ENCODE measurements at regions not wholly inside any gene's neighbourhood (a gene's known extent, or its start where the extent isn't known, plus 50 kb on each side); places are given as distances from the start of the nearest gene placed in this dataset.

DNA sequence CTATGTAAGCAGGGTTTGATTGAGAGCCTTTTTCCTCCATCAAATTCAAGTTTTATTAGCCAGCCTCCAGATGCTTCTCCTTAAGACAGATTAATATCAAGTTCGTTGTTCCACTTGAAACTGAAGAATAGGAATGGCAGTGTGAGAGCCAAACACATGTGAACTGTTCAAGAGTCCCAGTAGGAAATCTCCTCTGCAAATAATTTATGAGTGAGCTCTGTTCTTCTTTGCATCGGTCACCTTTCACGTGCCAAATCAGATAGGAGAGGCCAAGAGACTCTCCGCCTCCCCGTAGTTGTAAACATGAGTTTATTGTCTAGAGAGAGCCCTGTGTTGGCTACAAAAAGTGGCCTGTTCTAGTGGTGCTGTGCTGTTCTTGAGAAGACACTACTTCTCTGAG lies 372.1 kb upstream of the NR2F2 start:
- no peak overlapping the region for H3K4me3 ChIP-seq
- no peak for DNase-seq (ENCODE audit: low read depth in 1 of 2, low spot score in 2 of 2)
- H3K27ac ChIP-seq = no peak overlapping the region
- H3K27me3 ChIP-seq (replicated peaks) = no peaks in the 10 kb centered on the region
- H3K4me1 ChIP-seq (replicated peaks) = no peaks in the 10 kb centered on the region
- H3K36me3 ChIP-seq = no peaks in the 10 kb centered on the region
- no peaks in the 10 kb centered on the region for H3K9me3 ChIP-seq (replicated peaks)

DNA sequence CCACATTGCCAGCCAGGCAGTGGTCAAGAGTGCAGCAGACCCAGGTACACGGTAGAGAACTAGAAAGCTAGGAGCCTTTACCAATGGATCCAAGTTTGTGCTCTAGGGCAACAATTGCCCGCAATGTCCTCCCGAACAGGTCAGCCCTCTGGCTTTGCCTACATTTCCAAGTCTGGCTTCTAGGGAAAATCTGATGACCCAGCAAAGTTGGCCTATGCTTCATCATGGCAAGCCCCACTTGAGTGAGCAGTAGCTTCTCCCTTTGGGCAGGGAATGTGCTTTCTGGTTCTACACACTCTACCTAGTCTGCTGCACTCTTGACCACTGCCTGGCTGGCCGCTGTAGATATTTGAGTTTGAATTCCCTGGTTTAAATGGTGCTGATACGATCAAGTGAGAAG lies 361.6 kb upstream of the NR2F2 start:
- DNase-seq (ENCODE audit: low read depth in 1 of 2, low spot score in 2 of 2) = no peak
- Histone ChIP-seq H3K27me3 (replicated peaks) (no peaks in the 10 kb centered on the region), H3K4me3 (no peak overlapping the region), H3K9me3 (replicated peaks) (no peaks in the 10 kb centered on the region), H3K4me1 (replicated peaks) (no peaks in the 10 kb centered on the region), H3K27ac (no peak overlapping the region), H3K36me3 (no peaks in the 10 kb centered on the region)

GRCh38 chr15:95970326-95970725 lies 360.2 kb upstream of the NR2F2 start:
- no peaks in the 10 kb centered on the region for H3K4me1 ChIP-seq (replicated peaks)
- no peaks in the 10 kb centered on the region for H3K27me3 ChIP-seq (replicated peaks)
- no peak overlapping the region for H3K4me3 ChIP-seq
- DNase-seq (ENCODE audit: low read depth in 1 of 2, low spot score in 2 of 2) = no peak
- H3K27ac ChIP-seq = no peak overlapping the region
- H3K36me3 ChIP-seq = no peaks in the 10 kb centered on the region
- 0 out of 2 replicates have a peak, but pooled peaks cover 3% of the 10 kb centered on the region for H3K9me3 ChIP-seq (replicated peaks)

- Histone ChIP-seq H3K27me3 (replicated peaks) (no peaks in the 10 kb centered on the region), H3K36me3 (no peaks in the 10 kb centered on the region), H3K4me3 (no peak overlapping the region), H3K4me1 (replicated peaks) (no peaks in the 10 kb centered on the region), H3K27ac (no peak overlapping the region), H3K9me3 (replicated peaks) (0 out of 2 replicates have a peak, but pooled peaks cover 3% of the 10 kb centered on the region)
- DNase-seq (ENCODE audit: low read depth in 1 of 2, low spot score in 2 of 2) = no peak
Observed at GRCh38 chr15:95972041-95972553, 358.4 kb upstream of the NR2F2 start.

DNA sequence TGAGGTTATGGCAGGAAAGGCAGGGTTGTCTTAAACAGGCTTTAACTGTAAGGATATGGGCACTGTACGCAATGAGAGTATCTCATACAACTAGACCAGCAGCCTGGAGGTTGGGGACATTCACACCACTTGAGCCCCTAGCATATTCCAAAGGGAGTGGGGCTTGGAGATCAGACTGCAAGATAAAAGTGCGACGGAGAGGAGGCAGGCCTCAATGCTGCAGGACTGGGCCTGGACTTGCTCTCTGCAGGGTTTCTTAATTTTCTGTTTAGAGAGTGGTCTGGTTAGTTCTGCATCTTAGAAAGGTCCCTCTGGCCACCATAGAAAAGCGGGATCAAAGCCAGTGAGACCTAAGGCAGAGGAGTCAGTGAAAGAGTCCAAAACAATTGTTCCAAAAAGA lies 357.7 kb upstream of the NR2F2 start:
- 0 out of 2 replicates have a peak, but pooled peaks cover 3% of the 10 kb centered on the region for H3K9me3 ChIP-seq (replicated peaks)
- no peaks in the 10 kb centered on the region for H3K4me1 ChIP-seq (replicated peaks)
- H3K36me3 ChIP-seq = no peaks in the 10 kb centered on the region
- H3K4me3 ChIP-seq = no peak overlapping the region
- no peak for DNase-seq (ENCODE audit: low read depth in 1 of 2, low spot score in 2 of 2)
- no peak overlapping the region for H3K27ac ChIP-seq
- H3K27me3 ChIP-seq (replicated peaks) = no peaks in the 10 kb centered on the region

GRCh38 chr15:95973566-95974256 lies 356.8 kb upstream of the NR2F2 start:
- no peaks in the 10 kb centered on the region for H3K36me3 ChIP-seq
- H3K4me3 ChIP-seq = no peak overlapping the region
- H3K4me1 ChIP-seq (replicated peaks) = no peaks in the 10 kb centered on the region
- DNase-seq (ENCODE audit: low read depth in 1 of 2, low spot score in 2 of 2) = no peak
- no peak overlapping the region for H3K27ac ChIP-seq
- no peaks in the 10 kb centered on the region for H3K27me3 ChIP-seq (replicated peaks)
- 0 out of 2 replicates have a peak, but pooled peaks cover 3% of the 10 kb centered on the region for H3K9me3 ChIP-seq (replicated peaks)

DNA sequence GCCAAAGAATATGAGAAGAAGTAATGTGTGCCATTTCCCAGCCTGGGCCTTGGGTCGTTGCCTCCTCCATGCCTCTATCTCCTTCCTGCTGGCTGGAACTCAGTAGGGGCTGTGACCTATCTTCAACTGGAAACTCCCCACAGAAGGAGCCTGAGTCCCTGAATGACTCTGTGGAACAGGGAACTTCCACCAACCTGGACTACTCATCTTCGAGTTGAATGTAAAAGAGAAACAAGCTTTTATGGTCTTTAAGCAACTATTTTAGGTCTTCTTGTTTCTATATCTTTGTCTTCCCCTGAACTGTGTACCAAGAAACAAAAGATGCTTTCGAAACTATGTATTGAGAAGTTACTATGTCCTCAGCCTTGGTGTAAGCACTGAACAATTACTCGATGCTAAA lies 355.3 kb upstream of the NR2F2 start:
- no peaks in the 10 kb centered on the region for H3K4me1 ChIP-seq (replicated peaks)
- no peak overlapping the region for H3K4me3 ChIP-seq
- H3K27me3 ChIP-seq (replicated peaks) = no peaks in the 10 kb centered on the region
- no peak overlapping the region for H3K27ac ChIP-seq
- H3K36me3 ChIP-seq = no peaks in the 10 kb centered on the region
- H3K9me3 ChIP-seq (replicated peaks) = 0 out of 2 replicates have a peak, but pooled peaks cover 3% of the 10 kb centered on the region
- no peak for DNase-seq (ENCODE audit: low read depth in 1 of 2, low spot score in 2 of 2)

DNA sequence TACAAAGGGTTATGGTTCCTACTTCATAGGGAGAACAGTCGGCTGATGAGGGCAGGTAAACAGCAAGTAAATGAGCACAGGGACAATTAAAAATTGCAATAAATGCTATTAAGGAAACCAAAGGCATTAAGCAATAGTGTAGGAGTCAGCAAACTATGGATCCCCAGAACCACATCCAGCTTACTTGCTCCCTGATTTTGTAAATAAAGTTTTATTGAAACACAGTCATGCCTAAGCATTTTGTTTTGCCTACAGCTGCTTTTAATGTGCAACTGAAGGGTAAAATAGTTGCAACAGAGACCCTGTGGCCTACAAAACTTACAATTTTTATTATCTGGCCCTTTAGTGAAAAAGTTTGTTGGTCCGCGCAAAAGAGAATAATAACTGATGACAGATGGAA lies 351.2 kb upstream of the NR2F2 start:
- no peak overlapping the region for H3K4me3 ChIP-seq
- H3K4me1 ChIP-seq (replicated peaks) = no peaks in the 10 kb centered on the region
- DNase-seq (ENCODE audit: low read depth in 1 of 2, low spot score in 2 of 2) = no peak
- H3K9me3 ChIP-seq (replicated peaks) = 0 out of 2 replicates have a peak, but pooled peaks cover 3% of the 10 kb centered on the region
- no peaks in the 10 kb centered on the region for H3K27me3 ChIP-seq (replicated peaks)
- H3K36me3 ChIP-seq = no peaks in the 10 kb centered on the region
- H3K27ac ChIP-seq = no peak overlapping the region

DNA sequence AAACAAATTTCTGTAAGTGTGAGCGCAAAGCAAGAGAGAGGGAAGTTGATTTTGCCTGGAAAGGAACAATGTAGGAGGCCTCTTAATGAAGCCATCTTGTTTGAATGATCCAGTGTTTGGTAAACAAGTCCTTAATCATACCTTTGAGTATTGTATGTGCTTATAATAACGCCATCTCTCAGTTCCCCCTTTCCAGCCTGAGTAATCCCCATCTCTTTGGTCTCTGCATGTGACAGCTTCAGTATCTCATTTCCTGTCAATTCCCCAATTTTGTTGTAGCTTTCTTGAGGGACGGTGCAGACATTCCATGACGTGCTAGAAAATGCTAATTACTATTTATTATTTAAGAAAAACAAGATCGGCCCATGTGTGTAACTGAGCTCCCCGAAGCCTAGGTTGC lies 349.3 kb upstream of the NR2F2 start:
- H3K9me3 ChIP-seq (replicated peaks) = no peaks in the 10 kb centered on the region
- no peak overlapping the region for H3K27ac ChIP-seq
- no peaks in the 10 kb centered on the region for H3K27me3 ChIP-seq (replicated peaks)
- DNase-seq (ENCODE audit: low read depth in 1 of 2, low spot score in 2 of 2) = no peak
- no peaks in the 10 kb centered on the region for H3K4me1 ChIP-seq (replicated peaks)
- no peaks in the 10 kb centered on the region for H3K36me3 ChIP-seq
- no peak overlapping the region for H3K4me3 ChIP-seq

- H3K36me3 ChIP-seq = no peaks in the 10 kb centered on the region
- no peak overlapping the region for H3K4me3 ChIP-seq
- no peak overlapping the region for H3K27ac ChIP-seq
- no peak for DNase-seq (ENCODE audit: low read depth in 1 of 2, low spot score in 2 of 2)
- no peaks in the 10 kb centered on the region for H3K9me3 ChIP-seq (replicated peaks)
- no peaks in the 10 kb centered on the region for H3K27me3 ChIP-seq (replicated peaks)
- peaks cover 5% of the 10 kb centered on the region for H3K4me1 ChIP-seq (replicated peaks)
Observed at GRCh38 chr15:95987299-95987698, 343.2 kb upstream of the NR2F2 start.

- Histone ChIP-seq H3K4me1 (replicated peaks) (peaks cover 8% of the 10 kb centered on the region), H3K27me3 (replicated peaks) (no peaks in the 10 kb centered on the region), H3K36me3 (no peaks in the 10 kb centered on the region), H3K9me3 (replicated peaks) (no peaks in the 10 kb centered on the region), H3K27ac (no peak overlapping the region), H3K4me3 (no peak overlapping the region)
- no peak for DNase-seq (ENCODE audit: low read depth in 1 of 2, low spot score in 2 of 2)
Observed at GRCh38 chr15:95987886-95988573, 342.5 kb upstream of the NR2F2 start.

DNA sequence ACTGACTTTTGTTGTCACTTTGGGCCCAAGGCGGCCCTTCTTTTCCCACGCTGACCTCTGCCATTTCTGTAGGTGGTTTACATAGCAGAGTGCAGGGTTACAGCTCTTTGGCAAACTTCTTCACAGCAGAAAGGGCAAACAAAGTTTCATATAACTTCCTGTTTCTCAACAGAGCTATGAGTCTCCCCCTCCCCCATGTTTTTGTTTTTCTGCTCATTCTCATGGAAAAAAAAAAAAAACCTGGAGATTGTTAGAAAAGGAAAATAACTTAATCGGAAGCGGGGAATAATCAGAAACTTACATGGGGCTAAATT lies 342.0 kb upstream of the NR2F2 start:
- no peaks in the 10 kb centered on the region for H3K9me3 ChIP-seq (replicated peaks)
- H3K27me3 ChIP-seq (replicated peaks) = no peaks in the 10 kb centered on the region
- H3K36me3 ChIP-seq = no peaks in the 10 kb centered on the region
- DNase-seq (ENCODE audit: low read depth in 1 of 2, low spot score in 2 of 2) = no peak
- H3K27ac ChIP-seq = no peak overlapping the region
- H3K4me3 ChIP-seq = no peak overlapping the region
- H3K4me1 ChIP-seq (replicated peaks) = peaks cover 8% of the 10 kb centered on the region

DNA sequence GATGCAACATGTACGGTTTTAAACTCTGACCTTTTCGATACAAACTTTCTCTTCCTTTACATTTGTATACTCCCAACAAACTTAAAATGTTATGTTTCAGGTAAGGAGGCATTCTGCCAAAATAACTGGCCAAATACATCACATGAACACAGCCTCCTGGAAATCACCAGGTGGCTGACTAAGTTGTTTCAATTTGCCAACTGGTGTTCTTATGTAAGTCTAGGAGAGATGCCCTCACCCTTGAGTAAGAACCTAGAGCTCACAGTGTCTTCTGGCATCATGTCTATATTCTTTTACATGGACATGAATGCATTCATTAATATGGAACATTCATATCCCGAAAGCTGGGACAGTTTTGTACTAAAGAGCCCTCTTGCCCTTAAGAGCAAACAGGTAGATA lies 341.1 kb upstream of the NR2F2 start:
- H3K4me1 ChIP-seq (replicated peaks) = peaks cover 11% of the 10 kb centered on the region
- no peak for DNase-seq (ENCODE audit: low read depth in 1 of 2, low spot score in 2 of 2)
- no peak overlapping the region for H3K27ac ChIP-seq
- H3K4me3 ChIP-seq = no peak overlapping the region
- no peaks in the 10 kb centered on the region for H3K27me3 ChIP-seq (replicated peaks)
- no peaks in the 10 kb centered on the region for H3K36me3 ChIP-seq
- H3K9me3 ChIP-seq (replicated peaks) = no peaks in the 10 kb centered on the region

- Histone ChIP-seq H3K4me3 (no peak overlapping the region), H3K27me3 (replicated peaks) (no peaks in the 10 kb centered on the region), H3K36me3 (no peaks in the 10 kb centered on the region), H3K9me3 (replicated peaks) (no peaks in the 10 kb centered on the region), H3K27ac (no peak overlapping the region), H3K4me1 (replicated peaks) (peaks cover 23% of the 10 kb centered on the region)
- DNase-seq (ENCODE audit: low read depth in 1 of 2, low spot score in 2 of 2) = no peak
Observed at GRCh38 chr15:95990833-95991232, 339.7 kb upstream of the NR2F2 start.
